T-helper 17 cell (primary cell): ENCODE measurements at regions not wholly inside any gene's neighbourhood (a gene's known extent, or its start where the extent isn't known, plus 50 kb on each side); places are given as distances from the start of the nearest gene placed in this dataset.
A peak's percentile ranks its signal among the peaks of the same experiment; 100 is the strongest.

Source experiments
- ATAC-seq: fragments of 150-1000 bp; cut with Tn5 transposase; 2 replicates; pipeline ENCODE4 v1.10.0; 2021; ENCODE audit warnings: mild to moderate bottlenecking, moderate library complexity
- DNase-seq, 3 donors: peaks; one replicate each; pipeline versions ENCODE4 v3.0.0 to v3.0.0-alpha.2; 2020 to 2021
- H3K9me3 ChIP-seq: one replicate; pipeline ENCODE4 v1.7.0; 2013; ENCODE audit warnings: low read length, mild to moderate bottlenecking; ENCODE audit not compliant: control insufficient read depth, poor library complexity, severe bottlenecking
- H3K27ac Mint-ChIP-seq: one replicate; pipeline ENCODE4 v1.8.0; 2022; ENCODE audit warnings: mild to moderate bottlenecking, moderate library complexity, mixed read lengths
- H3K27me3 Mint-ChIP-seq: one replicate; pipeline ENCODE4 v1.8.0; 2022; ENCODE audit warnings: mixed read lengths
- H3K36me3 Mint-ChIP-seq: one replicate; pipeline ENCODE4 v1.8.0; 2022; ENCODE audit warnings: low read depth, mixed read lengths
- H3K4me1 Mint-ChIP-seq: one replicate; pipeline ENCODE4 v1.8.0; 2022; ENCODE audit warnings: mild to moderate bottlenecking, mixed read lengths
- H3K4me3 Mint-ChIP-seq: one replicate; pipeline ENCODE4 v1.8.0; 2022; ENCODE audit warnings: mild to moderate bottlenecking, moderate library complexity, mixed read lengths

- Mint-ChIP-seq H3K4me1 (no peaks in the 10 kb centered on the region), H3K27ac (no peak overlapping the region), H3K4me3 (no peak overlapping the region), H3K36me3 (no peaks in the 10 kb centered on the region), H3K27me3 (no peaks in the 10 kb centered on the region)
- ATAC-seq (no peak), DNase-seq (no peak)
- H3K9me3 ChIP-seq = no peaks in the 10 kb centered on the region
These were observed 275.1 kb upstream of the RASGEF1B start for GRCh38 chr4:81746773-81747172.

GRCh38 chr4:81746071-81746470, 274.4 kb upstream of the RASGEF1B start:
- H3K36me3 Mint-ChIP-seq = no peaks in the 10 kb centered on the region
- H3K9me3 ChIP-seq = no peaks in the 10 kb centered on the region
- no peak for ATAC-seq
- no peak overlapping the region for H3K27ac Mint-ChIP-seq
- H3K4me3 Mint-ChIP-seq = no peak overlapping the region
- no peaks in the 10 kb centered on the region for H3K27me3 Mint-ChIP-seq
- no peak for DNase-seq
- H3K4me1 Mint-ChIP-seq = no peaks in the 10 kb centered on the region

- H3K4me3 Mint-ChIP-seq = no peak overlapping the region
- no peaks in the 10 kb centered on the region for H3K4me1 Mint-ChIP-seq
- ATAC-seq (no peak), DNase-seq (no peak)
- no peaks in the 10 kb centered on the region for H3K36me3 Mint-ChIP-seq
- H3K27ac Mint-ChIP-seq = no peak overlapping the region
- H3K27me3 Mint-ChIP-seq = no peaks in the 10 kb centered on the region
- no peaks in the 10 kb centered on the region for H3K9me3 ChIP-seq
These were observed 273.3 kb upstream of the RASGEF1B start for GRCh38 chr4:81745050-81745449.

DNA sequence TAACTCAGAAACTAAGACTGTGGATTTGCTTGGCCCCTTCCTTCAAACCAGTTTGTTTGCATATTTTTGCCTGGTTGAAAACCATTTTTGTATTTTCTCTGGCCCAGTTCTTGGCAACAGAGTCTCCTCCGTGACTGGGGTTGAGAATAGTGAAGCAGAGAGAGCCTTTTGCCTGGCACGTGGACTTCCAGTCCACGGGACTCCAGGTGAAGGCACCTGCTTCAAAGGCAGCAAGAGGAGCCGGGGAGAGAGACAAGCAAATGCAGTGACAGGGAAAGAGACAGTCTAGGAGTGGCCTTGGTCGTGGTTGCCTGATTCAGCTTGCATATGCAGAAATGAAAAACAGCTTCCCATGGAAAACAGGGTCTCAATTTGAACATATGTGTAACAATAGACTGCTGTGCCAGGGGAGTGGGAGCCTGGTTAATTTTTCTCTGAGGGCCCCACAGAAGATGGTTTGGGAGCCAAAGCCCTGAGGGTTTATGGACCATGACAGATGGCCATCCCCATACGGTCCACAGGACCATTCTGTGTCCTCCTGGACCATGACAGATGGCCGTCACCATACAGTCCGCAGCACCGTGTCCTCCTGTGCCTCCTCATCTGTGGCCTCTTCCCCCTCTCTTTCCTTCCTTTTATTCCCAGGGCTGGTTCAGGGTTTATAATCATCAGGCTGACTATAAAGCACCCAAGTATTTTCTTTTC, 272.2 kb upstream of the RASGEF1B start:
- Mint-ChIP-seq H3K36me3 (no peaks in the 10 kb centered on the region), H3K27ac (no peak overlapping the region), H3K27me3 (peaks cover 4% of the 10 kb centered on the region), H3K4me3 (no peak overlapping the region), H3K4me1 (no peaks in the 10 kb centered on the region)
- DNase-seq (no peak), ATAC-seq (no peak)
- H3K9me3 ChIP-seq = no peaks in the 10 kb centered on the region

DNA sequence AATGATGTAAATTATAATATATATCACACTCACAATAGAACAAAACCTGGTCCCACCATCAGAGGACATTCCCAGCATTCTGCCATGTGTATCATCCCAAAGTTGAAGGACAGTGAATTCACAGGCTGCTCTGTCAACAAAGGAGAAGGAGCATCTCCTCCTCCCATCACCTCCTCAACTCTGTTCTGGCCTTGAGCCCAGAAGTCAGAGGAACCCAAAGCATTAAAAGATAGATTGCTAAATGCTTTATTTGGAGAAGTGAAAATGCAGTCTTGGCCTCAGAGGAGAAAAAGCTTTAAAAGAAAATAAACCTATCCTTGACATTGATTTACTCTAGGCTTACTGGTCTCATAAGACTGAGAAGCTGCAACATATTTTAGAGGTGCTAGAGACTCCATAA, 268.8 kb upstream of the RASGEF1B start:
- H3K4me3 Mint-ChIP-seq = no peak overlapping the region
- H3K9me3 ChIP-seq = no peaks in the 10 kb centered on the region
- H3K27me3 Mint-ChIP-seq = peaks cover 8% of the 10 kb centered on the region
- no peaks in the 10 kb centered on the region for H3K4me1 Mint-ChIP-seq
- no peak overlapping the region for H3K27ac Mint-ChIP-seq
- H3K36me3 Mint-ChIP-seq = no peaks in the 10 kb centered on the region
- no peak for ATAC-seq
- no peak for DNase-seq

DNA sequence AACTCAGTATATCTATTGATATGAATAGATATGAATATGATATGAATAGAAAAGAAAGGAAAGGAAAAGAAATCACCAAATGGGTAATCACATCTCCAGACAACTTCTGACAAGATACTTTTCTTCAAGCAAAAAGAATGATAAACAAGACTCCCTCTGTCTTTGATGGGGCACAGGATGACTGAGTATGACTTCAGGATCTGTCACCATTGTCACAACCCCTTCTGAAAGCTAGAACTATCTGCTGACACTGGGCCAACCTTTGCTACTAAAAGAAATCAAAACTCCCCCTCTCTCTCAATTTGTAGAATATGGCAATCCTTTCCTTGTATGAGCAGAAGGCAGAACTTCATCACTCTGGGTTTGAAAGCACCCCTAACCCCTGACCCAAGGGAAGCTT, 267.2 kb upstream of the RASGEF1B start:
- H3K9me3 ChIP-seq = no peaks in the 10 kb centered on the region
- H3K4me3 Mint-ChIP-seq = no peak overlapping the region
- no peak for DNase-seq
- H3K4me1 Mint-ChIP-seq = no peaks in the 10 kb centered on the region
- no peak overlapping the region for H3K27ac Mint-ChIP-seq
- H3K27me3 Mint-ChIP-seq = peaks cover 11% of the 10 kb centered on the region
- ATAC-seq = no peak
- no peaks in the 10 kb centered on the region for H3K36me3 Mint-ChIP-seq

DNA sequence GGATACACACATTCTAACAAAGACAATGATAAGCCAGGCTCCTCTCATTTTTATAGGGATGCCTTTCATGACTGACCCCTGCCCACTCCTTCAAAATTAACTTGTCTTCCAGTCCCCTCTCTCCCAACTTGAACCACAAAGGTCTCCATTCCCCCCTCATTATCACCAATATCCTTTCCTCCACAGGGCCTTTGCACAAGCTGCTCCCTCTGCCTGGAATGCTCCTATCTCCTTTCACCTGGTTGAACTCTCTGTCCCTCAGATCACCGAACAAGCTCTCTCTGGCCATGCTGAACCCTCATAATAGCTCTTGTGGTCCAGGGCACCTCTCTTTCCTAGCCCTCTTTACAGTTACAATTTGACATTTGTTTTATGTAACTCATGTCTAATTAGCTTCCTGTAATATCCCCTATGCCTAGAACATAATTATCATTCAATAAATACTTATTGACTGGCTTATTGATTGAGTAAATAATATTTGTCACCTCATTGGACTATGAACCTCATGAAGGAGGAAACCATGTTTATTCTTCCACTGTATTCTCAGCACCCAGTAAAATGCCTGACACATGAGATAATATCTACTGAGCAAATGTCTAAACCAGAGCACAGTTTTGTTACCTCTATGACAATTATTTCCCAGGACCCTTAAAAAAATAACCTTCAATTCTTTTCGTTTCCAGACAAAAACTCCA, 266.3 kb upstream of the RASGEF1B start:
- no peaks in the 10 kb centered on the region for H3K9me3 ChIP-seq
- no peaks in the 10 kb centered on the region for H3K4me1 Mint-ChIP-seq
- H3K27ac Mint-ChIP-seq = no peak overlapping the region
- H3K36me3 Mint-ChIP-seq = no peaks in the 10 kb centered on the region
- ATAC-seq (no peak), DNase-seq (no peak)
- H3K27me3 Mint-ChIP-seq = peaks cover 11% of the 10 kb centered on the region
- no peak overlapping the region for H3K4me3 Mint-ChIP-seq

DNA sequence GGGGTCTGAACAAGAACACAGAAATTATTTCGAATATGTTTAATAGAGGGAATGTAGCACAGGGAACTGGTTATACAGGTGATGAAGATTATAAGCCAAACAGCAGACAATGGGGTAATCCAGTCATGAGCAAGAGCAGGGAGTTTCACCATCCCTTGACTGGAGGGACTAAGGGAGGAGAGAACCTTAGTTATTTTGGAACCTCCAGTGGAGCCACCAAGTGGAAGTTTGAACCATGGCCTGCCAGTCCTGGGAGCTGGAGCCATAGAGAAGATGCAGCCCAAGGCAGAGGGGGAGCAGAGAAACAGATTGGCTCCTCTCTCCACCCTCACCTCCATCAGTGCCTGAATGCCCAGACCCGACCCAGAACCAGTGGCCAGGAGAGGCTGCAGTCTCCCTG, 264.6 kb upstream of the RASGEF1B start:
- Mint-ChIP-seq H3K27ac (no peak overlapping the region), H3K27me3 (peaks cover 11% of the 10 kb centered on the region), H3K4me1 (no peaks in the 10 kb centered on the region), H3K36me3 (no peaks in the 10 kb centered on the region), H3K4me3 (no peak overlapping the region)
- ATAC-seq (no peak), DNase-seq (no peak)
- no peaks in the 10 kb centered on the region for H3K9me3 ChIP-seq

DNA sequence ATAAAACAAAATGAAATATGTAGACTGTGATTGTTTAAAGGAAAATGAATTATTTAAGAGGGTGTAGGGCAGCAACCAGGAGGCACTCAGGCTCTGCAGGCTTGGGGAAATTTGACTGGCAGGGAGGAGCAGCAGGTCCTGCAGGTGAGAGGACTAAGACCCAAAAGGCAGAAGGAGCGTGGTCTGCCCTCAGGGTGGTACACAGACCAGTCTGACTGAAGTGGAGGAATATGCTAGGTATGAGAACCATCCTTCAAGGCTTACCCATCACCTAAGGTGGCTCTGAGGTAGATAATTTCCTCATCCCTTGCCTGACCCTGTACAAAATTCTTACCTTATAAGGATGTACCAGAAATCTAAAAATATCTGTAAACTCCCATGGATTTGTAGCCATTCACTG, 261.3 kb upstream of the RASGEF1B start:
- DNase-seq = no peak
- Mint-ChIP-seq H3K4me1 (peaks cover 5% of the 10 kb centered on the region), H3K4me3 (no peak overlapping the region), H3K27ac (no peak overlapping the region), H3K36me3 (no peaks in the 10 kb centered on the region), H3K27me3 (peaks cover 7% of the 10 kb centered on the region)
- no peak for ATAC-seq
- no peaks in the 10 kb centered on the region for H3K9me3 ChIP-seq

DNA sequence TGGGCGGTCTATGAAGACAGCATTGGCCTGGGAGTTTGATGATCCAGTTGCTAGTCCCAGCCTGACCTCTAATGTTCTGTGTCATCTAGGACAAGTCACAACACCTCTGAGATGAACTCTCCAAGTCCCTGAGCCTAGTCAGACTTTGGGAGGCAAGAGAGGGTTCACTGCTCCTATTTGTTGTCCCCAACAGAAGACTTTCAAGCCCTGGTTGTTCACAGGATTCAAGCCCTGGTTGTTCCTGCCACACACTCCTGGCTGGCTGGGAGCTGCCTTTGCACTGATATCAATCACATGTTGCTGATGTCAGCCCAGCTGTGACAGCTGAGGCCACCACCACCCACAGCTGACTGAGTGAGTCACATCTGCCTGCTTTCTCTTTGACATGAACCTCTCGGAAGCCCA, 253.2 kb upstream of the RASGEF1B start:
- no peaks in the 10 kb centered on the region for H3K9me3 ChIP-seq
- Mint-ChIP-seq H3K4me3 (no peak overlapping the region), H3K36me3 (peaks cover 3% of the 10 kb centered on the region), H3K27ac (no peak overlapping the region), H3K4me1 (peaks cover 13% of the 10 kb centered on the region), H3K27me3 (peaks cover 19% of the 10 kb centered on the region)
- ATAC-seq = peak; percentile 72
- DNase-seq = no peak

DNA sequence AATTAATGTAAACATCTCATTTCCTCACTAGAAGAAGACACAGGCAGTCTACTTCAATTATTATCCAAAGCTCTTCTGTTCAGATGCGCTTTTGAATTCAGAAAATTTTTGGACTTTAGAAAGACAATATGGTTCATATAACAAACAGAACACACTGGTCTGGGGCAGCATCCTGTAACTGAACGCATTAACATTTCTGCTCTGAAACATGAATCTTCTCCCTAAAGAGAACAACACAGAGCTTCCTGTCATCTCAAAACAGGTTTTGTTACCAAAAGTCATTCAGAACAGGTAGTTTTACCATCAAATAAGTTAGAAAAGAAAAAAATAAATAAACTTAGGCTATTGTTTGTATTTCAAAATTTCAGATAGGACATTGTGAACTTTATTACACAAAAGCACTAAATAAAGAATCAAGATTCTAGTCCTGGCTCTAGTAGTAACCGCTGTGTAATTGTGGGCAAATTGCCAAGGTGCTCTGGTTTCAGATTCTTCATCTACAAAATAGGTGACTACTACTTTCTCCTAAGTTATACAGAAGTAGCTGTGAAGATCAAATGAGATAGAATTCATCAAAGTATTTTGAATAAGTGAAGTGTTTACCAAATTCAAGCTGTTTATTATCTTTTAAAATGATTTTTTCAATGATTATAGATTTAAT, 252.3 kb upstream of the RASGEF1B start:
- DNase-seq (no peak), ATAC-seq (no peak)
- Mint-ChIP-seq H3K27me3 (peaks cover 19% of the 10 kb centered on the region), H3K36me3 (peaks cover 3% of the 10 kb centered on the region), H3K4me3 (no peak overlapping the region), H3K27ac (no peak overlapping the region), H3K4me1 (peaks cover 10% of the 10 kb centered on the region)
- no peaks in the 10 kb centered on the region for H3K9me3 ChIP-seq

- no peak for DNase-seq
- H3K4me3 Mint-ChIP-seq = no peak overlapping the region
- peaks cover 10% of the 10 kb centered on the region for H3K4me1 Mint-ChIP-seq
- no peak overlapping the region for H3K27ac Mint-ChIP-seq
- peaks cover 3% of the 10 kb centered on the region for H3K36me3 Mint-ChIP-seq
- ATAC-seq = no peak
- H3K9me3 ChIP-seq = no peaks in the 10 kb centered on the region
- H3K27me3 Mint-ChIP-seq = peaks cover 19% of the 10 kb centered on the region
These were observed 251.5 kb upstream of the RASGEF1B start for GRCh38 chr4:81723019-81723884.

DNA sequence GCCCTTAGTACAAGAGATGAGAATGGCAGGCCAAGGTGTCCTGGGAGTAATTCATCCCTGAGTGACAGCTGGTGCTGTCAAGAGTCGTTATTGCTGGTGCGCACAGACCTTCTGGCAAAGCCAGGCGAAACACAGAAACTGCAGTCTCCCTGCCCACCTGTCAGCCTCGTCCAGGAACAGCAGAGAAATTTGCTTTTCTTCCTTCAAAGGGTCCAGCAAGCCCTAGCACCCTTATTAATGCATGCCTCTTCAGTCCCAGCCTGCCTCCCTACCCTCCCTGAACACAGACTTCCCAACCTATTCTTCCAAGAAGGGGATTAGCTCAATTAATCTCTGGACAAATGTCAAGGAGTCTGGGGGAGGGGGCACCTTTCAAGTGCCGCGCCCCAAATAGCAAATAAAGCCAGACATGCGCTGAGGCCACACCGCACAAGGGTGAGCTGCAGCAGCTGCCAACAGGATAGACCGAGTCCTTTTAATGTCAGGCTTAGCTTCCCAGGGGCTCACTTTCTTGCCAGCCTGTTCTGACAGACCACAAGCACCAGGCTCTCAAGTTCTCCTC, 250.7 kb upstream of the RASGEF1B start:
- Mint-ChIP-seq H3K36me3 (peaks cover 3% of the 10 kb centered on the region), H3K27ac (no peak overlapping the region), H3K4me3 (no peak overlapping the region), H3K4me1 (peaks cover 10% of the 10 kb centered on the region), H3K27me3 (peaks cover 15% of the 10 kb centered on the region)
- DNase-seq (no peak), ATAC-seq (no peak)
- H3K9me3 ChIP-seq = no peaks in the 10 kb centered on the region
